K562 (cell line): ENCODE measurements at regions not wholly inside any gene's neighbourhood (a gene's known extent, or its start where the extent isn't known, plus 50 kb on each side); places are given as distances from the start of the nearest gene placed in this dataset.

Experiments used
- ATAC-seq: fragments of 200-7000 bp; cut with Tn5 transposase; 3 replicates; pipeline ENCODE4 v1.9.1; 2020; ENCODE audit warnings: moderate library complexity
- BruUV-seq: library from RNA; stranded (reverse); fragments of 400-500 nt; replicated peaks from 2 replicates; lab custom pipeline; 2021; lab: Mats Ljungman, UMichigan
- CTCF ChIA-PET: fragments of 300-600 bp; formaldehyde crosslinking; extraction: SDS; loops from one replicate; lab custom pipeline; 2021; ENCODE audit warnings: low intra/inter-chr PET ratio; lab: Yijun Ruan, JAX
- POLR2A ChIA-PET: fragments of 300-600, 350-650 bp; sonication (Branson Sonifier 250); formaldehyde crosslinking; extraction: SDS; loops from one replicate; lab custom pipeline; 2021; ENCODE audit warnings: antibody characterized with exemption, inconsistent platforms; lab: Yijun Ruan, JAX
- DNase-seq, 4 experiments: peaks; one replicate each; pipeline versions ENCODE4 v3.0.0 to v3.0.0-alpha.2; 2011 to 2018; ENCODE audit warnings: low spot score in 3 of 4, mixed read lengths in 3 of 4; ENCODE audit errors: extremely low read depth in 1 of 4
- FAIRE-seq: peaks from 2 replicates; lab custom pipeline; 2011; peaks lifted over from hg19 to GRCh38; lab: Jason Lieb, UNC
- H2AFZ ChIP-seq: 2 replicates; pipeline ENCODE4 v1.6.0; 2011; ENCODE audit warnings: low read depth, low read length, control low read depth, inconsistent platforms
- H3K27ac ChIP-seq: fragments of 200-600 bp; 3 replicates; pipeline ENCODE4 v1.8.0; 2011; ENCODE audit warnings: low read depth, mild to moderate bottlenecking, control low read depth, inconsistent platforms, low read length, moderate library complexity, mixed read lengths; ENCODE audit errors: extremely low read depth
- H3K27me3 ChIP-seq, 2 experiments: fragments of 300-600 bp in 1 of 2; 2 replicates in 1 of 2; 3 replicates in 1 of 2; pipeline versions ENCODE4 v1.6.0 to v1.8.0; 2011; ENCODE audit warnings: inconsistent platforms in 2 of 2, low read length in 2 of 2, mild to moderate bottlenecking in 1 of 2, mixed read lengths in 1 of 2, moderate library complexity in 1 of 2; ENCODE audit not compliant: control insufficient read depth in 2 of 2, insufficient read depth in 2 of 2
- H3K36me3 ChIP-seq: fragments of 300-600 bp; 3 replicates; pipeline ENCODE4 v1.8.0; 2011; ENCODE audit warnings: mild to moderate bottlenecking, low read length, inconsistent platforms; ENCODE audit not compliant: control insufficient read depth, insufficient read depth
- H3K4me1 ChIP-seq, 2 experiments: fragments of 200-600 bp in 1 of 2; replicated peaks in 1 of 2; 2 replicates in 1 of 2; 3 replicates in 1 of 2; pipeline versions ENCODE4 v1.5.1 to v1.8.0; 2011; ENCODE audit warnings: inconsistent platforms in 2 of 2, low read length in 2 of 2, mild to moderate bottlenecking in 1 of 2, mixed read lengths in 1 of 2, moderate library complexity in 1 of 2; ENCODE audit not compliant: control insufficient read depth in 2 of 2, insufficient read depth in 2 of 2
- H3K4me2 ChIP-seq: 2 replicates; pipeline ENCODE4 v1.6.1; 2011; ENCODE audit warnings: low read length, control low read depth, inconsistent platforms, mixed read lengths; ENCODE audit not compliant: insufficient read depth
- H3K4me3 ChIP-seq: fragments of 200-600 bp; sonication (generic), shearing (Covaris generic); 2 replicates; pipeline ENCODE4 v1.5.1; 2016; ENCODE audit warnings: control low read depth, inconsistent platforms
- H3K79me2 ChIP-seq: fragments of 200-600 bp; 3 replicates; pipeline ENCODE4 v1.8.0; 2011; ENCODE audit warnings: low read length, inconsistent platforms; ENCODE audit not compliant: control insufficient read depth, insufficient read depth
- H3K9ac ChIP-seq, 2 experiments: 2 replicates each; pipeline versions ENCODE4 v1.6.0 to v1.6.1; 2011; ENCODE audit warnings: low read depth in 2 of 2, low read length in 2 of 2, control low read depth in 1 of 2, inconsistent platforms in 1 of 2, mild to moderate bottlenecking in 1 of 2, mixed read lengths in 1 of 2; ENCODE audit not compliant: insufficient read depth in 1 of 2
- H3K9me1 ChIP-seq: one replicate; pipeline ENCODE4 v1.6.0; 2011; ENCODE audit warnings: inconsistent platforms, mild to moderate bottlenecking, low read length, moderate library complexity; ENCODE audit not compliant: control insufficient read depth, insufficient read depth
- H3K9me3 ChIP-seq: replicated peaks from 2 replicates; pipeline ENCODE4 v1.5.1; 2011; ENCODE audit warnings: low read depth, low read length, inconsistent platforms; ENCODE audit not compliant: control insufficient read depth, insufficient read depth
- H4K20me1 ChIP-seq: replicated peaks from 2 replicates; pipeline ENCODE4 v1.6.1; 2011; ENCODE audit warnings: low read length, inconsistent platforms, mixed read lengths; ENCODE audit not compliant: control insufficient read depth, insufficient read depth
- ETV5 ChIP-seq: sonication (generic); formaldehyde crosslinking; IDR thresholded peaks from 2 replicates; pipeline ENCODE4 v1.4.0; 2020; ENCODE audit warnings: low read depth, mild to moderate bottlenecking, missing genetic modification reagents
- KLF16 ChIP-seq: IDR thresholded peaks from 2 replicates; pipeline ENCODE4 v1.6.1; 2016; ENCODE audit warnings: antibody characterized with exemption
- KLF6 ChIP-seq: fragments of 250-450 bp; sonication (Bioruptor Pico); IDR thresholded peaks from 2 replicates; pipeline ENCODE4 v1.4.0; 2020; ENCODE audit warnings: mild to moderate bottlenecking, moderate library complexity, borderline replicate concordance
- MBD2 ChIP-seq: sonication (generic); IDR thresholded peaks from 2 replicates; pipeline ENCODE4 v1.6.1; 2016; ENCODE audit warnings: low read depth, borderline replicate concordance
- MCM3 ChIP-seq: fragments of 450-650 bp; IDR thresholded peaks from 2 replicates; pipeline ENCODE4 v1.6.1; 2016
- MIER1 ChIP-seq: fragments of 450-650 bp; IDR thresholded peaks from 2 replicates; pipeline ENCODE4 v1.6.1; 2016; ENCODE audit warnings: antibody characterized with exemption, mild to moderate bottlenecking, low read depth
- PHTF2 ChIP-seq: fragments of 250-450 bp; sonication (Bioruptor Pico); IDR thresholded peaks from 2 replicates; pipeline ENCODE4 v1.5.0; 2021; ENCODE audit warnings: mild to moderate bottlenecking
- PURB ChIP-seq: sonication (generic); formaldehyde crosslinking; IDR thresholded peaks from 2 replicates; pipeline ENCODE4 v1.9.0; 2021; ENCODE audit warnings: low read depth, mild to moderate bottlenecking, missing genetic modification reagents
- SIN3B ChIP-seq: fragments of 450-650 bp; IDR thresholded peaks from 2 replicates; pipeline ENCODE4 v1.6.1; 2017; ENCODE audit warnings: low read depth, mild to moderate bottlenecking, moderate library complexity
- SMAD2 ChIP-seq: fragments of 150-350 bp; IDR thresholded peaks from 2 replicates; pipeline ENCODE4 v1.6.1; 2014; ENCODE audit warnings: low read depth, mild to moderate bottlenecking, low read length
- SMARCA5 ChIP-seq: fragments of 450-650 bp; IDR thresholded peaks from 2 replicates; pipeline ENCODE4 v1.6.1; 2016
- TEAD2 ChIP-seq: fragments of 450-650 bp; IDR thresholded peaks from 2 replicates; pipeline ENCODE4 v1.6.1; 2016; ENCODE audit warnings: missing genetic modification characterization, control low read depth, missing compliant biosample characterization
- ZBTB17 ChIP-seq: fragments of 450-650 bp; formaldehyde crosslinking; IDR thresholded peaks from 2 replicates; pipeline ENCODE4 v1.4.0; 2020; ENCODE audit warnings: mild to moderate bottlenecking
- ZC3H11A ChIP-seq: IDR thresholded peaks from 2 replicates; pipeline ENCODE4 v1.6.1; 2012; ENCODE audit warnings: low read depth, low read length, improper control_type of control experiment
- ZNF197 ChIP-seq: fragments of 200-800 bp; sonication (Bioruptor generic); IDR thresholded peaks from 2 replicates; pipeline ENCODE4 v1.6.1; 2016; ENCODE audit warnings: low read depth, missing genetic modification characterization, missing compliant biosample characterization
- WGBS: fragments of 100-300 bp; shearing (Covaris generic); methylation state at CpG from one replicate; pipeline ENCODE4 v1.1.6; 2016; ENCODE audit warnings: low coverage, mixed read lengths; ENCODE audit not compliant: insufficient coverage; ENCODE audit errors: missing lambda C conversion rate; 5-methylcytosine and 5-hydroxymethylcytosine counted together
- in situ Hi-C: fragments of 300-500 bp; cut with MboI; formaldehyde crosslinking; loops from 4 replicates; pipeline ENCODE4 v1.15.0; 2018; ENCODE audit warnings: inconsistent platforms, mixed read lengths
- intact Hi-C: fragments of 100-400 bp; cut with micrococcal nuclease; formaldehyde crosslinking; loops from 2 replicates; pipeline ENCODE4 v1.14.2; 2022
- TF ChIP-seq, protein P1 (sequence below): conservative IDR thresholded peaks from 2 replicates; pipeline ENCODE4 v1.6.1; 2011; ENCODE audit warnings: low read depth, mild to moderate bottlenecking, low read length; ENCODE audit not compliant: control insufficient read depth
- TF ChIP-seq, protein P2 (sequence below): fragments of 250-450 bp; sonication (Bioruptor Pico); IDR thresholded peaks from 2 replicates; pipeline ENCODE4 v1.4.0; 2020; ENCODE audit warnings: mild to moderate bottlenecking, moderate library complexity, borderline replicate concordance

GRCh38 chr4:28479666-28480065, 1619.0 kb downstream of the STIM2 start (continued):
- TF ChIP-seq, protein P1, sequence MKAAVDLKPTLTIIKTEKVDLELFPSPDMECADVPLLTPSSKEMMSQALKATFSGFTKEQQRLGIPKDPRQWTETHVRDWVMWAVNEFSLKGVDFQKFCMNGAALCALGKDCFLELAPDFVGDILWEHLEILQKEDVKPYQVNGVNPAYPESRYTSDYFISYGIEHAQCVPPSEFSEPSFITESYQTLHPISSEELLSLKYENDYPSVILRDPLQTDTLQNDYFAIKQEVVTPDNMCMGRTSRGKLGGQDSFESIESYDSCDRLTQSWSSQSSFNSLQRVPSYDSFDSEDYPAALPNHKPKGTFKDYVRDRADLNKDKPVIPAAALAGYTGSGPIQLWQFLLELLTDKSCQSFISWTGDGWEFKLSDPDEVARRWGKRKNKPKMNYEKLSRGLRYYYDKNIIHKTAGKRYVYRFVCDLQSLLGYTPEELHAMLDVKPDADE: no peak
- TF ChIP-seq SMAD2: no peak

GRCh38 chr4:28481565-28481964, 1620.9 kb downstream of the STIM2 start:
- H3K9me3 ChIP-seq: no peaks in the 10 kb centered on the region
- WGBS: 0% methylated on average over 4 of the region's 4 CpGs
- ChIA-PET POLR2A (no interaction called here), CTCF (no interaction called here)
- BruUV-seq: no TSS peak
- intact Hi-C loops: no loop called here
- no peaks in the 10 kb centered on the region for H3K36me3 ChIP-seq
- no peaks in the 10 kb centered on the region for H3K79me2 ChIP-seq
- H3K9ac ChIP-seq: no peak overlapping the region
- H4K20me1 ChIP-seq: no peaks in the 10 kb centered on the region
- no peak overlapping the region for H3K27ac ChIP-seq
- no peaks in the 10 kb centered on the region for H3K4me1 ChIP-seq
- H3K4me2 ChIP-seq: no peak overlapping the region
- H2AFZ ChIP-seq: no peak overlapping the region
- in situ Hi-C loops: no loop called here
- FAIRE-seq (no peak), ATAC-seq (no peak), DNase-seq (no peak)
- no peaks in the 10 kb centered on the region for H3K9me1 ChIP-seq
- no peaks in the 10 kb centered on the region for H3K27me3 ChIP-seq
- H3K4me3 ChIP-seq: no peak overlapping the region
- TF ChIP-seq MCM3: no peak
- TF ChIP-seq KLF16: no peak
- TF ChIP-seq SMARCA5: no peak
- TF ChIP-seq KLF6: no peak
- no peak for TF ChIP-seq ETV5 (CRISPR knock-in tag)
- no peak for TF ChIP-seq SIN3B
- no peak for TF ChIP-seq MBD2
- TF ChIP-seq PHTF2 (CRISPR knock-in tag): no peak
- no peak for TF ChIP-seq ZC3H11A
- no peak for TF ChIP-seq ZNF197 (CRISPR knock-in tag)
- no peak for TF ChIP-seq TEAD2 (tag)
- TF ChIP-seq ZBTB17 (CRISPR knock-in tag): no peak
- TF ChIP-seq MIER1: no peak
- TF ChIP-seq, protein P2, sequence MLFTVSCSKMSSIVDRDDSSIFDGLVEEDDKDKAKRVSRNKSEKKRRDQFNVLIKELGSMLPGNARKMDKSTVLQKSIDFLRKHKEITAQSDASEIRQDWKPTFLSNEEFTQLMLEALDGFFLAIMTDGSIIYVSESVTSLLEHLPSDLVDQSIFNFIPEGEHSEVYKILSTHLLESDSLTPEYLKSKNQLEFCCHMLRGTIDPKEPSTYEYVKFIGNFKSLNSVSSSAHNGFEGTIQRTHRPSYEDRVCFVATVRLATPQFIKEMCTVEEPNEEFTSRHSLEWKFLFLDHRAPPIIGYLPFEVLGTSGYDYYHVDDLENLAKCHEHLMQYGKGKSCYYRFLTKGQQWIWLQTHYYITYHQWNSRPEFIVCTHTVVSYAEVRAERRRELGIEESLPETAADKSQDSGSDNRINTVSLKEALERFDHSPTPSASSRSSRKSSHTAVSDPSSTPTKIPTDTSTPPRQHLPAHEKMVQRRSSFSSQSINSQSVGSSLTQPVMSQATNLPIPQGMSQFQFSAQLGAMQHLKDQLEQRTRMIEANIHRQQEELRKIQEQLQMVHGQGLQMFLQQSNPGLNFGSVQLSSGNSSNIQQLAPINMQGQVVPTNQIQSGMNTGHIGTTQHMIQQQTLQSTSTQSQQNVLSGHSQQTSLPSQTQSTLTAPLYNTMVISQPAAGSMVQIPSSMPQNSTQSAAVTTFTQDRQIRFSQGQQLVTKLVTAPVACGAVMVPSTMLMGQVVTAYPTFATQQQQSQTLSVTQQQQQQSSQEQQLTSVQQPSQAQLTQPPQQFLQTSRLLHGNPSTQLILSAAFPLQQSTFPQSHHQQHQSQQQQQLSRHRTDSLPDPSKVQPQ (CRISPR knock-in tag): no peak
- TF ChIP-seq PURB (CRISPR knock-in tag): no peak
